ENCODE measurements at regions not wholly inside any gene's neighbourhood (a gene's known extent, or its start where the extent isn't known, plus 50 kb on each side); places are given as distances from the start of the nearest gene placed in this dataset.

GRCh38 chr16:65940711-65941110 lies 425.8 kb upstream of the CDH5 start:
- TF ChIP-seq POLR2A (IDR thresholded peaks at IDR 0.05) (no peak), CTCF (IDR thresholded peaks at IDR 0.05) (no peak)
- Histone ChIP-seq H3K27me3 (no peaks in the 10 kb centered on the region), H3K27ac (no peak overlapping the region), H3K36me3 (no peaks in the 10 kb centered on the region), H3K4me1 (no peaks in the 10 kb centered on the region), H3K4me3 (no peak overlapping the region), H3K9me3 (no peaks in the 10 kb centered on the region)
- no peak for DNase-seq
- intact Hi-C loops (cut with DNase I; ENCODE audit: low total_unique reads): no loop called here

- TF ChIP-seq POLR2A (IDR thresholded peaks at IDR 0.05) (no peak), CTCF (IDR thresholded peaks at IDR 0.05) (no peak)
These were observed 428.4 kb upstream of the CDH5 start for GRCh38 chr16:65938083-65938482.

GRCh38 chr16:65937455-65937854 lies 429.0 kb upstream of the CDH5 start:
- H3K27me3 ChIP-seq: no peaks in the 10 kb centered on the region
- no peaks in the 10 kb centered on the region for H3K36me3 ChIP-seq
- intact Hi-C loops (cut with DNase I; ENCODE audit: low total_unique reads): no loop called here
- no peak for DNase-seq
- TF ChIP-seq CTCF (IDR thresholded peaks at IDR 0.05) (no peak), POLR2A (IDR thresholded peaks at IDR 0.05) (no peak)
- no peaks in the 10 kb centered on the region for H3K9me3 ChIP-seq
- H3K4me1 ChIP-seq: no peaks in the 10 kb centered on the region
- no peak overlapping the region for H3K4me3 ChIP-seq
- no peak overlapping the region for H3K27ac ChIP-seq

More at GRCh38 chr16:65938083-65938482, 428.4 kb upstream of the CDH5 start:
- H3K36me3 ChIP-seq: no peaks in the 10 kb centered on the region
- H3K27ac ChIP-seq: no peak overlapping the region
- H3K4me3 ChIP-seq: no peak overlapping the region
- no peak for DNase-seq
- H3K27me3 ChIP-seq: no peaks in the 10 kb centered on the region
- no peaks in the 10 kb centered on the region for H3K9me3 ChIP-seq
- intact Hi-C loops (cut with DNase I; ENCODE audit: low total_unique reads): no loop called here
- H3K4me1 ChIP-seq: no peaks in the 10 kb centered on the region

GRCh38 chr16:65936096-65936495 lies 430.4 kb upstream of the CDH5 start:
- no peaks in the 10 kb centered on the region for H3K9me3 ChIP-seq
- no peak overlapping the region for H3K27ac ChIP-seq
- no peaks in the 10 kb centered on the region for H3K27me3 ChIP-seq
- H3K4me3 ChIP-seq: no peak overlapping the region
- H3K36me3 ChIP-seq: no peaks in the 10 kb centered on the region
- no peak for DNase-seq
- TF ChIP-seq CTCF (IDR thresholded peaks at IDR 0.05): no peak
- TF ChIP-seq POLR2A (IDR thresholded peaks at IDR 0.05): no peak
- intact Hi-C loops (cut with DNase I; ENCODE audit: low total_unique reads): no loop called here
- no peaks in the 10 kb centered on the region for H3K4me1 ChIP-seq

- H3K27me3 ChIP-seq: no peaks in the 10 kb centered on the region
- H3K27ac ChIP-seq: no peak overlapping the region
- no peaks in the 10 kb centered on the region for H3K9me3 ChIP-seq
- H3K4me3 ChIP-seq: no peak overlapping the region
- intact Hi-C loops (cut with DNase I; ENCODE audit: low total_unique reads): no loop called here
- no peak for TF ChIP-seq CTCF (IDR thresholded peaks at IDR 0.05)
- no peak for TF ChIP-seq POLR2A (IDR thresholded peaks at IDR 0.05)
- DNase-seq: no peak
- H3K4me1 ChIP-seq: no peaks in the 10 kb centered on the region
- H3K36me3 ChIP-seq: no peaks in the 10 kb centered on the region
These were observed 432.0 kb upstream of the CDH5 start for GRCh38 chr16:65934443-65934842.

Data from uterus (tissue), 3 donors.